NCI-H748 treated with DMSO at 0.1 percent for 48 hours (cell line): ENCODE measurements at regions not wholly inside any gene's neighbourhood (a gene's known extent, or its start where the extent isn't known, plus 50 kb on each side); places are given as distances from the start of the nearest gene placed in this dataset.

ENCODE experiments used
- DNase-seq: peaks from one replicate; lab custom pipeline; 2025; lab: John Stamatoyannopoulos, UW

DNA sequence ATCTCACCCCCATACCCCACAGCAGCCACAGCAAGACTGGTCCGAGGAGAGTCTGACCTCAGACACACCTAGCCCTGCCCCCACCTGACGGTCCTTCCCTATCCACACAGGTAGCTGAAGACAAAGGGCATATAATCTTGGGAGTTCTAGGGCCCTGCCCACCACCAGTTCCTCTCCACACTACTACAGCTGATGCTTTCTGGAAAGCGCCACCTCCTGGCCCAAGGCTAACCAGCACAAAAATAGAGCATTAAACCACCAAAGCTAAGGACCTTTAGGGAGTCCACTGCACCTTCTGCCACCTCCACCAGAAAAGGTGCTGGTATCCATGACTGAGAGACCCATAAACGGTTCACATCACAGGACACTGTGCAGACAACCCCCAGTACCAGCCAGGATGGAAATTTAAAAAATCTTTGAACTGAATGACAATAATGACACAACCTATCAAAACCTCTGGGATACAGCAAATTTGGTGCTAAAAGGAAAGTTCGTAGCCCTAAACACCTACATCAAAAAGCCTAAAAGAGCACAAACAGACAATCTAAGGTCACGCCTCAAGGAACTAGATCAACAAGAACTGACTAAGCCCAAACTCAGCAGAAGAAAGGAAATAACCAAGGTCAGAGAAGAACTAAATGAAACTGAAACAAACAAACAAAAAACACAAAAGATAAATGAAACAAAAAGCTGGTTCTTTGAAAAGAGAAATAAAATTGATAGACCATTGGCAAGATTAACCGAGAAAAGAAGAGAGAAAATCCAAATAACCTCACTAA, 122.1 kb upstream of the TPRG1 start:
- DNase-seq, result no peak

DNA sequence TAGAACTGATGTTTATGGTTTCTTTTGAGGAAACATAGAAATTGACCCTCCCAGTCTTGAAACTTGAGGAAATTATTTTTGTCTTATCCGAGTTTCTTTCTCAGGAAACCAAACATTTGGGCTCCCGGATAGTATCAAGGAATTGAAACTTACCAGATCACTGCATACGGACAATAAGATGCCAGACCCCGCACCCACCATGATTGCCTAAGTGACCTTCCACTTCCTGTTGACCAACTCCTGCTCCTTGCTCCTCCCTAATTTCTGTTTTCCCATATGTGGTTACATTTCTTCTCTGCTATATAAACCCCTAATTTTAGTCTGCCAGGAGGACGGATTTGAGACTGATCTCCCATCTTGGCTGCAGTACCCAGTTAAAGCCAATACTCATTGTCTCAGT, 118.4 kb upstream of the TPRG1 start:
- DNase-seq, result no peak

DNA sequence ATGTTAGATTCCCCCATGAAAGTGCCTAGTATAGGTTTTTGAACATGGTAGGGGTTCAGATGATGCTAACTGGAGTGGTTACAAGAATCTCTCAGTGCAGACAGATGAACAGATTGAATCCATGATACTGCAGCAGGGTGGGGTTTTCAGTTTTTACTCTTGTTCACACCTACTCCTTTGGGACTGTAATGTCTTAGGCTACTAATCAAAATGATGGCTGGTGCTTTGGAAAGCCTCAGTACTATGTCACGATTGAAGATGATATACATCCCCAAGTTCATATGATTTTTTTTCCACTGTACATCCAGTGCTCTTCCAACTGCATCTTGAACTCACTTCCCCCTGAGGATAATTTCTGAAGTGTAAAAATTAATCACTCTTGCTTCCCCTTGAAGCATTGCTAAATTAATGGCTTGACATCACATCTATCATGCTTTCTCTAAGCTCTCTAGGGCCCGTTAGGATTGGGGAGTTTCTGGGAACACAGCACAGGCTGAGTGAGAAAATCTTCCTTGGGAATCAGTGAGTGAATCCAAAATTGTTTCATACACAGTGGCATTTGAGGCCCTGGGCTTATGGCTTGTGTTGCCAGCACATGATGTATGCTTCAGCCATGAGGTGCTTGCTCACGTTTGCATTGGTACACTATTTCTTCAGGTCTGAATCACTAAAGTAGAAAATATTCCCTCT, 115.0 kb upstream of the TPRG1 start:
- no peak for DNase-seq

DNA sequence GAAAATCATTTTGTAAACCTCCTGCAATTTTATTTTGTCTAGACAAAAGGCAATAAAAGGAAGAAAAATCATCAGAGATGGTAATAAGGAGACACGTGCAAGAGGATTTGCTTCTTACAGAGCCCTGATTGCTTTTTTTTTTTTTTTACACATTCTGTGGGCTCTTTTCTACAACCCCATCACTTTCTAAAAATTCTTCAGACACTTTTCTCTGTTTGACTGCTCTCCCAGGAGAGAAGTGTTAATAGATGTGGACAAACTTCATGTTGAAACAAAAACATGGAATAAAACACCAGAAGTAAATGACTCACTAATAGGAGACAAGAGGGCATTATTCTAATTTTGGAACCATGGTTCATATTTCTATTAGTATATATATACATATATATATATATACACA, 114.4 kb upstream of the TPRG1 start:
- no peak for DNase-seq

DNA sequence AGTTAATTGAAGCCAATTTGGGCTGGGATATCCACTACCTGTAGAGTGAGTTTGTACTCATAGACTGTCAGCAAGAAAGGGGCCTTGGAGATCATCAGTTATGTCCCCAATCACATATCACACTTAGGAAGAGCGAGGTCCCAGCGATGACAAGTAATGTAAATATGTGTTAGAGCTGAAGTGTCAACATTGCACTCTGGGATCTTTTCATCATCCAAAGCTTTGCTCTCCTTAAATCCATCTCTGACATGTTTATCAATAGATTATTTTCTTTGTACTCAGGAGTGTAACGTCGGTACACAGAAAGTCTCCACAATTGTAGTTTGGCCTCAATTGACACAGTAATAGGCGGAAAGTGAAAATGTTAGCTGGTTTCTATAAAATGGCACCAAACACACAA, 113.7 kb upstream of the TPRG1 start:
- DNase-seq, result no peak

DNA sequence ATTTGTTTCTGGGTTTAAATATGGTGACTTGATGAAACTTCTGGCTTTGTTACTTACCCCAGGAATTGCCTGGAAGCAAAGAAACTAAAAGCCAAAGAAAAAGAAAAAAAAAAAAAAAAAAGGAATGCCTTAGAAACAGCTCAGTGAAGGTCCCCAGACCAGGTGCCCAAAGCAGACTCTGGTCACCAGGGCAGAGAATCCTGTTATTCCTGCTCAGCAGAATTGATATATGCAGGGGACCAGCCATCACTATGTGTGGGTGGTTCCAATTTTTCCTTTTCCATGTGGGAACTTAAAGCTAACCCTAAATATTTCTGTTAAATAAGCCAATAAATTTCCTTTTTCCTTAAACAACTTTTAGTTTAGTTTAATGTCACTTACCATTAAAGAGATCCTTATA, 100.8 kb upstream of the TPRG1 start:
- DNase-seq, result no peak

DNA sequence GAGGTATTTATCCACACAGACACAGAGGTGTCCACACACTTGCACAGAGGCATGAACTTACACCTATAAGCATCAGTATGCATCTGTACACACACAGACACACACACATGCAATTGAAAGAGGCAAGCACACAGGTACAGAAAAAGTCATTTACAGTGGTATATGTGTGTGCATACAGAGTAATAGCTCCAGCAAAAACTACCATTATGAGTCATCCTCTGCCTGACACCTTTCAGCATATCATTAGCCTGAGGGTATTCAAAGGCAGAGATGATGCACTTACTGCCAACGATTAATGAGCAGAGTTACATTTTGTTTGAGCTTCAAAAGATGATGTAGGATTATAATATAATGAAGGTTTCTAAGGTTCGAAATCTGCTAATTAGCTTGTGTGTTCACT, 100.3 kb upstream of the TPRG1 start:
- no peak for DNase-seq

DNA sequence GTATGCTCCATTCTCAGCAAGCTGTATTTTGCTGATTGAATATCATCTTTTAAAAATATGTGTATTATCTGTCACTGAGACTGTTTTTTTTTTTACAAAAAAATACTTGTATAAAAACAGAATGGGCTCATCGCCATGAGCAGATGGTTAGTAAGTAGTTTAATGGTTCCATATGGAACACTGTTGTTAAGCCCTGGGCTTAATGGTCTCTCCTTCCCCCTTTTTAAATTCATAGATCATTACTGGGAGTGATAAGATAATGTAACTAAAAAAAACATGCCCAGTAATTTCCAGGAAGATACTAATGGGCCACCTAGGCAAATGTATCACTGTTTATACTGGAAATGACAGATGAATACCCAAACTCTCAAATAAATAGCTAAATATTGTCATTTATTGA, 95.3 kb upstream of the TPRG1 start:
- DNase-seq, result no peak

DNA sequence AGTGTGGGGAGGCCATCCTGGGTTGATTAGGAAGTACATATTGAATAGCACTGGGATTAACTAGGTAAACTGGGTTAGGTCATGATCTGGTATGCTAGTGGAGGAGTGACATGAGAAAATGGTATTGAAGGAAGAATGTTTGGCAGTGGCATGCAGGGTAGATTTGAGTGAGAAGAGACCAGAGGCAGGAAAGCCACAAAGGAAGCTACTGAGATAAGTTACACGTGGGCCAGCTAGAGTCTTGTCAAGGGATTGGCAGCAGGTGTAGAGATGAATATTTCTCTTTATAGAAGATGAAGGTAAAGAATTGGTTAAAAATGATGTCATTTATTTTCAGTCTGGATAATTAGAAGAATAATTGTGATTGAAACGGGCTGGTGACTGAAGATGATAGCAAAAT, 91.0 kb upstream of the TPRG1 start:
- DNase-seq, result no peak

DNA sequence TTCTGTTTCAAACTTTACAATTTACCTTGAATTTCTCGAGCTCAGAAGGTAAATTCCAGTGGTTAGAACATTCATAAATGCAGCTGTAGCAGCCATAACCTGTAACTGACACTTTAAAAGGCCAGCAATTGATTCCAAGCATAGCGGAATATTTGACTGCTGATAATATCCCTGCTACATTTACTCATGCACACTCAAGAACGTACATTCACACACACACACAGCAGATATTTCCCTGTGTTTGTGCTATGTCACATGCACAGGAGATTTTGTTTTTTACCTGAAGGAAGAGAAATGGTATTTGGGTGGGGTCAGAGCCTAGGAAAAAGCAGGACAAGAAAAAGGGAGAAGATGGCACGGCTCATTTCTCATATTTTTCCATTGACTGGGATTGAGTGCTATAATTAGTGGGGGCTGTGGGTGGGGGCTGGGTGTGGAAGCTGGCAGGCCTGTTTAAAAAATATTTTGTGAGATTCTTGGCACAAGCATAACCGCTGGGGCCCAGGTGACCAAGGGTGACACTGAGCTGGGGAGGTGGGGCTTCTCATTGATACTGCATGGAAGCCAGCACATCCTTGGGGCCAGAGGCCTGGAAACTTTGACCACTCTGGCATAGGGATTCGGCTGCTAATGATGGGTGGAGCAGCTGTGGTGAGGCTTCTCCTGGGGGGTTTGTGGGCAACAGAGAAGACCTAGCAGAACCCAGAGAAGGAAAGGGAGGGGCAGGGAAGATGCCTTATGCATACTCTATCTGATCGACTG, 88.9 kb upstream of the TPRG1 start:
- no peak for DNase-seq

DNA sequence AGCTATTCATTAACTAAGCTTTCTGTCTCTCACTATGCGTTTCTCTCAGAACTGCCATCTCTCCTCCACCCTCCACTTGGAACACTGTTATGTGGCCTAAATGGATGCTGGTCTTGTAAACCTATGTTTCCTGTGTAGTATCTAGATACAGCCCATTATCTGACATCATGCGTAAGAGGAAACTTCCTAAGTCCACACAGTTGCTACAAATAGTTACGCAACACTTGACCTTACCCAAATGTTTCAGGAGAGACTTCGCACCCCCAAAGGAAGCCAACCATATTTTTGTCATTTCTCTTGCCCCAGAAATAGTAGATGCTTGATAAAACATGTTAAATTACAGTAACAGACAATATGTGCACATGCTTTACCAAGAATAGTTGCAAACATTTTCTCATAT, 87.2 kb upstream of the TPRG1 start:
- no peak for DNase-seq

DNA sequence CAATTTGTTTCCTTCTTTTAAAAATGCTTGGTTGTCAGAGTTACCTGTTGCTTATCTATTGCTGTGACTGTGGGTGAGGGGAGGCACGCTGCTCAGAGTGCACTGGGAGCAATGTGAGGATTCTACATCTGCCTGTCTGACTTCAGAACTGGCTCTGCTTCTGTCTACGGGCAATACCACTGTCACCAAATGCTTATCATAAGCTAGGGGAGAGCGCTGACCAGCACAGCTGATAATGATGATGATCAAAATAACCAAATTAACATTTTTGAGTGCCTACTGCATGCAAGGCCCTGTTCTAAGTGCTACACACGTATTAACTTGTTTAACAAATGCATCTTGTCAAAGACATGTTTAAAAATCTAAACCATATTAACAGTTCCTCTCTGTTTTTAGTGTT, 79.2 kb upstream of the TPRG1 start:
- DNase-seq, result no peak

DNA sequence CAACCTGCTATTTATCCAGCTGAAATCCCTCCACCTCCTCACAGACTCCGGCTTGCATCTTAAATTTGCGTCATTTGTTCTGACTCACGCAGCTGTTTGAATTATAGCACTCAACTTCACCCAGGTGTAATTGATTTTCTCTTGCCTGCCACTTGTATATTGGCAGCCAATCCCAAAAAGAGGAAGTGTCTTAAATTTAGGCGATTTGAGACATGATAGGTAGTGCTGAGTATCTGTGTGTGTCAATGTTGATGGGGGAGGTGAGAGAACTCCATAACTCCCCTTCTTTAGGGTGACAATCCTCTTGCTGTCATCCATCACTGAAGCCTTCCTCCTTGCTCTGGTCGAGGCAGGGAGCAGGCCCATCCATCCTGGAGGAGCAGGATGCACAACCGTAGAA, 77.2 kb upstream of the TPRG1 start:
- no peak for DNase-seq

DNA sequence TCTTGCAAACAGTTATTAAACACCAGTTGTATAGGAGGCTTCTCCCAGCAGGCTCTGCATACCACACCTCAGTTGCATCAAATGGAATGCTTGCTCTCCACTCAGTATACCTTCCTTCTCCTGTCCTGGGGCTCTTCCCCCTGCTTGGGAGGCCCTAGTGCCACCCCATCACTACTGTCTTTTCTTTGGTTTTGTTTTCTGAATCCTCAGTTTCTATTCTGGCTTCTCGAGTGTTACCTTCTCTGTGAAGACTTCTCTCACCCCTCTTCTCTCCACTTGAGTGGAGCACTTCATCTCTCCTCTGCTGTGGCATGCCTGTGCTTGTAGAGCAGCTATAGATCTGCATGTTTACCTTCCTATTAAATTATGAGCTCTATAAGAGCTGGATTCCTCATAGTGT, 75.7 kb upstream of the TPRG1 start:
- no peak for DNase-seq

DNA sequence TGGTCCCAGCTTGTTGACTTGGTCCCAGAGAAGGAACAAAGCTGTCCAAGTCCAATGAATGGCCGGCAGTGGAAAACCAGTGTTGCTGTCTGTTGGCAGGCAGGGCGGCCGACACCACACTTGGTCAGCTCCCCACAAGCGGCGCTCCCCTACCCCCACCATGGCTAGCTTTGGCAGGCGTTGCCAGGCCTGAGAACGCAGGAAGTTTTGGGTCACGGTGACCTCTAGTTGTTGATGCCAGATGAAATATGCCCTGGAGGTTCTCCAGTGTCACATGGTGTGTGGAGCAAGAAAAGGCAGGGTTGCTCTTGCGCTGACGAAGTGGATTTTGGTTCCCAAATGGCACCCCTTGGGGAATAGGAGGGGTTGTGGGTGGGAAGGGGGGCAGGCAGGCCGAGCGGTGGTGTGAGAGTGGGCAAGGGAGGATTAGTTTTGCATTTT, 72.7 kb upstream of the TPRG1 start:
- no peak for DNase-seq

DNA sequence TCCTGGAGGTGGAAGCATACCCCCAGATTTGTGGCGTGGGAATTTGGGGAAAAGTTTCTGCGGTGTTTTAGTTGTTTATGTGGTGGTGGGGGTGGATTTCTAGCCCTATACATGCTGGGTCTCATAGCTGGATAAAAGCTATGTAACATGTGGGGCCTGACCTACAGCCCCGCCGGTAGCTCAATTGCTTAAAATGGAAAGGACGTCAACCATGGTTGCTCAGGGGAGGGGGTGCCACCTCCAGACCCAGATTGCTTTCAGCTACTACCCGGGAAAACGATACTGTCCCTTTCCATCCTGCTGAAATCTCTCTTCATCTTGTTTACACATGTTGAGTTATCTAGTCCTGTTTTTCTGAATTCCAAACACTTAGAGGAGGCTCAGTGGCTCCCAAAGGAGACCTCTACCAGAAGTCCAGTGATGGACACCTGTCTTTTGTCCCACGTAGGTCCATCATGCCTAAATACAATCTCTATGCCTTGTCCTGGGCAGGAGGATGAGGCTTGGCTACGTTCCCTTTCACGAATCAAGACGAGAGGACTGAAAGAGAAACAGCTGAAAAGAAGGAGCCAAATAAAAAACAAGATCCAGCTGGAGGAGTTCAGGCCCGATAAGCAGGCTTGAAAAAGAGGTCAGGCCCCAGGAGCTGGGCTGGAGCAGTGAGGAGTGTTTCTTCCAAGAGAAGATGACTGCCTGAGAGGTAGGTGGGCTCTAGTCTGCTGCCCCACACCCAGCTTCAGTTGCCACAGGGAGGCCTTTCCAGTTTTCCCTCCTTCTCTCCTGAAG, 72.1 kb upstream of the TPRG1 start:
- DNase-seq, result no peak

DNA sequence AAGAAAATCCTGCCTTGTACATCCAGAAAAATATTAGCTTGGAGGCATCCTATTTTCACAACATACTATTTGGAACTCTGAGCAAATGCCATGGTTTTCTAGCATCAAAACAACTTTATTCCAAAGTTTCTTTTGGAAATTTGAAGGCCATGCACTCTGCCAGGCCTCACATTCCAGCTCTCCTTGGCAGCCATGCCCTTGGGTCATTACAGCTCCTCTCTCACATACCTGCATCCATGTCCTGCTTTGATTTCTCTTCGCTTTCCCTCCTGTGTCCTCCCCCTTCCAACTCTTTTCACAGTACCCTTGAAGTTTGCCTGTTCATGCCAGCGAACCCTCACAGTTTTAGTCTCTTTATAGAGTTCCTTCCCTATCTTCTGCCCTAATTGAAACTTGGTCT, 70.9 kb upstream of the TPRG1 start:
- no peak for DNase-seq

DNA sequence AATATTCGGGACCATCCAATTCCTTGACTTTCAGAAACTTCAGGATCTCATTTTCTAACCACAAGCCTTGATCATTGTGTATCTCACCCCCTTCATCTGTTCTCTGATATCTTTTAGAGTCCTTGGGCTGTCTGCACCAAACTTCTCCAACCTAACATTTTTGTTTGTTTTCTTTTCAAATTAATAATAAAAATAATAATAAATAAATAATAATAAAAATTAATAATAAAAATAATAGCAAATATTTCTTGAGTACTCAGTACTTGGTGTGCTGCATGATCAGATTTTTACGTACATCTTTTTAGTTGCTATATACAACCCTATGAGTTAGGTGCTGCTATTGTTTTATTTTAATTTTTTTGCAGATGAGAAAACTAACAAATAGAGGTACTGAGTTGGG, 70.2 kb upstream of the TPRG1 start:
- no peak for DNase-seq

DNA sequence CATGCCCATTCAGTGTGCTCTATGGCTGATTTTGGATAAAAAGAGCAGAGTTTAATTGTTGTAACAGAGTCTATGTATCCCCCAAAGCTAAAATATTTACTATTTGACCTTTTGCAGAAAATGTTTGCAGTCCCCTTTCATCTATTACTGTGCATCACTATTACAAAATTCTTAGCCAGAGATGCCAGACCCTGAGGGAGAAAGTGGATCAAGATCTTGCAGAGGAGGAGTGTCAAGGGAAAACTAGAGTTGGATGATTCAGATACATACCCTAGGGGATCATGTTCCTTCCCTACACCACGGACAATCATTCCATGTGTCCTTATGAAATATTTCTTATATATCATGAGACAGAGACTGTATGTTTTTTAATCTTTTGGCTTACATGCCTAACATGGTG, 68.6 kb upstream of the TPRG1 start:
- DNase-seq, result no peak

DNA sequence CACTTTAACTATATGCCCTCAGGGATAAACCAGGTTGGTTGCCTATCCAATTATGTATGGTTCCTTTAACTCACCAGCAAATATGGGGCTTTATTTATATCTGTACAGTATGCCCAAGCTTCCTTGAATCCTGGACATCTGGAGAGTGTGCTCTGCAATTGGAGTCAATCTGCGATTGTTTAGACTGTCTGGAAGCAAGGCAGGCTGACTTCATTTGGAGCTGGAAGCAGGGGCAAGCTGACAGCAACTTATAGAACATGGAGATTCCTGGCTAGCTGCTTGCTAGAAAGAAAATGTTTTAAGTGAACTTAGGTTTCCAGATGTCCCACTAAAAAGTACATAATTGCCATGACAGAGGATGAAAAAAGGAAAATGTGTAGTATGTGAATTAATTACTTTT, 63.7 kb upstream of the TPRG1 start:
- DNase-seq, result no peak

DNA sequence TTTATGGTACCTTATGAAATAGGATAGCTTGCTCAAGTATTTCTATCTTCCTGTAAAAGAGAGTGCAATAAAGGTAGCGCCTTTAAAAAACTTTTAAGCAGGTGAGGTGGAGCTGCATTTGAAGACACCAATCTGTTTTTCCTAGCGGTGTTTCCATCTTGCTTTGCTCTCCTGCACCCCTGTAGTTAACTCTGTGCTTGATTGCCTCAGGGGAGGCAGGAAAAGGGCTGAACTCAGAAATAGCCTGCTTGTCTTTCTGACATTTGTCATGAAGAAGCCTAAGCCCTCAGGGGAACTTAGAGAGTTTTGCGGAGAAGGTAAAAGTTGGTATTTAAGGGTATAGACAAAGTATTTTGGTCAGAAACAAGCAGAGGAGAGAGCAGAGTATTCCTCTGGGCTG, 63.0 kb upstream of the TPRG1 start:
- no peak for DNase-seq

DNA sequence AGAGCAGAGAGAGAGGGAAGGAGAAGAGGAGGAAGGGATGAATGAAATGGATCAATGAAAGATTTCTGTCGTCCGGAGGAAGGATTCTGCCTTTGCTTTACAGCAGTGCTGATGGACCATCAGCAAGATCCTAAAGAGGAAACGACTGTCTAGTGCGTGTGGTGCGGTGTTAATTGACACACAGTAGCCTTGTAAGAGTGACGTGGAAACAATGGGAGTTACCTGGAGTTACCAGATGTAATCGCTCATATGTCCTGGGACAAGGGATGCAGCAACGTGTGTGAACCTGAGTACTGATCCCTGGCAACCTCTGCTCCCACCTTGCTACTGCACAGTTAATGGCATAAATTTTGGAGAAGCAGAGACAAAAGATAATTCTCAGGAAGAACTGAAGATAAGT, 62.6 kb upstream of the TPRG1 start:
- no peak for DNase-seq
